ENCODE measurements at regions not wholly inside any gene's neighbourhood (a gene's known extent, or its start where the extent isn't known, plus 50 kb on each side); places are given as distances from the start of the nearest gene placed in this dataset.

DNA sequence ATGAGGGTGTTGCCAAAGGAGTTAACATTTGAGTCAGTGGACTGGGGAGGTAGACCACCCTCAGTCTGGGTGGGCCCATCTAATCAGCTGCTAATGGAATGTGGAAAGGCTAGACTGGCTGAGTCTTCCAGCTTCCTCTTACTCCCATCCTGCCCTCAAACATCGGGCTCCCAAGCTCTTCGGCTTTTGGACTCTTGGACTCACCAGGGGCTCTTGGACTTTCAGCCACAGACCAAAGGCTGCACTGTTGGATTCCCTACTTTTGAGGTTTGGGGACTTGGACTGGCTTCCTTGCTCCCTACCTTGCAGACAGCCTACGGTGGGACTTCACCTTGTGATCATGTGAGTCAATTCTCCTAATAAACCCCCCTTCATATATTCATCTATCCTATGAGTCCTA lies 276.6 kb upstream of the DIO3 start:
- Histone ChIP-seq H3K4me1 (ENCODE audit: control insufficient read depth in 5 of 5, insufficient read depth in 5 of 5, low read length in 5 of 5) (peaks cover 0 to 22% (median 0%) of the 10 kb centered on the region in 5 donors), H3K36me3 (ENCODE audit: control insufficient read depth in 4 of 4, insufficient read depth in 4 of 4, low read length in 4 of 4) (no peaks in the 10 kb centered on the region), H3K9ac (ENCODE audit: insufficient read depth in 1 of 2, low read length in 2 of 2) (no peak overlapping the region), H3K27ac (ENCODE audit: low read depth in 1 of 2, low read length in 1 of 2) (no peak overlapping the region), H3K4me3 (no peak overlapping the region), H3K27me3 (ENCODE audit: control insufficient read depth in 3 of 3, insufficient read depth in 3 of 3, low read length in 2 of 3) (peaks cover 0 to under 1% (median 0%) of the 10 kb centered on the region in 3 donors), H3K9me3 (ENCODE audit: control insufficient read depth in 4 of 4, insufficient read depth in 3 of 4, low read length in 3 of 4) (peaks cover 0 to 5% (median 1%) of the 10 kb centered on the region in 4 donors)
- TF ChIP-seq CTCF (IDR thresholded peaks at IDR 0.05; ENCODE audit: control extremely low read depth, extremely low read depth): no peak
- DNase-seq: no peak
- WGBS, 2 donors: 85 to 96% methylated on average over 3 of the region's 3 CpGs
- ATAC-seq (ENCODE audit: insufficient read depth, low FRiP score): no peak

GRCh38 chr14:101286271-101287018 lies 274.9 kb upstream of the DIO3 start:
- TF ChIP-seq CTCF (IDR thresholded peaks at IDR 0.05; ENCODE audit: control extremely low read depth, extremely low read depth): no peak
- peaks cover 0 to 22% (median 0%) of the 10 kb centered on the region in 5 donors for H3K4me1 ChIP-seq (ENCODE audit: control insufficient read depth in 5 of 5, insufficient read depth in 5 of 5, low read length in 5 of 5)
- no peaks in the 10 kb centered on the region for H3K36me3 ChIP-seq (ENCODE audit: control insufficient read depth in 4 of 4, insufficient read depth in 4 of 4, low read length in 4 of 4)
- H3K27me3 ChIP-seq (ENCODE audit: control insufficient read depth in 3 of 3, insufficient read depth in 3 of 3, low read length in 2 of 3): peaks cover 0 to 2% (median 0%) of the 10 kb centered on the region in 3 donors
- ATAC-seq (ENCODE audit: insufficient read depth, low FRiP score): no peak
- no peak overlapping the region for H3K27ac ChIP-seq (ENCODE audit: low read depth in 1 of 2, low read length in 1 of 2)
- 80 to 88% methylated on average over 19 of the region's 19 CpGs for WGBS, 2 donors
- H3K9me3 ChIP-seq (ENCODE audit: control insufficient read depth in 4 of 4, insufficient read depth in 3 of 4, low read length in 3 of 4): peaks cover 0 to 5% (median 1%) of the 10 kb centered on the region in 4 donors
- DNase-seq: peak in 2 of 3 donors; percentile 17 to 39
- no peak overlapping the region for H3K4me3 ChIP-seq
- no peak overlapping the region for H3K9ac ChIP-seq (ENCODE audit: insufficient read depth in 1 of 2, low read length in 2 of 2)

GRCh38 chr14:101288436-101289229 lies 272.7 kb upstream of the DIO3 start:
- H3K4me1 ChIP-seq (ENCODE audit: control insufficient read depth in 5 of 5, insufficient read depth in 5 of 5, low read length in 5 of 5): peaks cover 0 to 22% (median 0%) of the 10 kb centered on the region in 5 donors
- H3K4me3 ChIP-seq: no peak overlapping the region
- H3K27me3 ChIP-seq (ENCODE audit: control insufficient read depth in 3 of 3, insufficient read depth in 3 of 3, low read length in 2 of 3): peaks cover 0 to 2% (median 0%) of the 10 kb centered on the region in 3 donors
- WGBS, 2 donors: 63 to 75% methylated on average over 20 of the region's 20 CpGs
- H3K36me3 ChIP-seq (ENCODE audit: control insufficient read depth in 4 of 4, insufficient read depth in 4 of 4, low read length in 4 of 4): no peaks in the 10 kb centered on the region
- H3K27ac ChIP-seq (ENCODE audit: low read depth in 1 of 2, low read length in 1 of 2): no peak overlapping the region
- no peak for TF ChIP-seq CTCF (IDR thresholded peaks at IDR 0.05; ENCODE audit: control extremely low read depth, extremely low read depth)
- peak; percentile 68 to 86 (median 71) for DNase-seq
- no peak for ATAC-seq (ENCODE audit: insufficient read depth, low FRiP score)
- H3K9ac ChIP-seq (ENCODE audit: insufficient read depth in 1 of 2, low read length in 2 of 2): no peak overlapping the region
- peaks cover 0 to 5% (median 0%) of the 10 kb centered on the region in 4 donors for H3K9me3 ChIP-seq (ENCODE audit: control insufficient read depth in 4 of 4, insufficient read depth in 3 of 4, low read length in 3 of 4)
